Left ventricle myocardium inferior (tissue), 1 donor: ENCODE measurements at regions not wholly inside any gene's neighbourhood (a gene's known extent, or its start where the extent isn't known, plus 50 kb on each side); places are given as distances from the start of the nearest gene placed in this dataset.

Experiments used
- DNase-seq: peaks from one replicate; pipeline ENCODE4 v3.0.0-alpha.2; 2020
- H3K27ac ChIP-seq: fragments of 200-600 bp; replicated peaks from 2 replicates; pipeline ENCODE4 v1.8.0; 2021
- H3K27me3 ChIP-seq: fragments of 200-600 bp; 2 replicates; pipeline ENCODE4 v1.8.0; 2021; ENCODE audit warnings: low read depth
- H3K36me3 ChIP-seq: fragments of 200-600 bp; 2 replicates; pipeline ENCODE4 v1.8.0; 2021
- H3K4me1 ChIP-seq: fragments of 200-600 bp; 2 replicates; pipeline ENCODE4 v1.8.0; 2021
- H3K4me3 ChIP-seq: fragments of 200-600 bp; 2 replicates; pipeline ENCODE4 v1.8.0; 2021; ENCODE audit warnings: mild to moderate bottlenecking, moderate library complexity
- H3K9me3 ChIP-seq: fragments of 200-600 bp; replicated peaks from 2 replicates; pipeline ENCODE4 v1.8.0; 2021
- intact Hi-C: fragments of 100-400 bp; cut with micrococcal nuclease; formaldehyde crosslinking; loops from one replicate; pipeline ENCODE4 v1.11.0; 2022
- TF ChIP-seq, protein P1 (sequence below): fragments of 200-600 bp; IDR thresholded peaks from 2 replicates; pipeline ENCODE4 v1.8.0; 2021; ENCODE audit warnings: antibody characterized with exemption, mild to moderate bottlenecking, borderline replicate concordance
- donor health status: DM: no; HTN: yes; CAD: no; lungs with severe emphysema.

DNA sequence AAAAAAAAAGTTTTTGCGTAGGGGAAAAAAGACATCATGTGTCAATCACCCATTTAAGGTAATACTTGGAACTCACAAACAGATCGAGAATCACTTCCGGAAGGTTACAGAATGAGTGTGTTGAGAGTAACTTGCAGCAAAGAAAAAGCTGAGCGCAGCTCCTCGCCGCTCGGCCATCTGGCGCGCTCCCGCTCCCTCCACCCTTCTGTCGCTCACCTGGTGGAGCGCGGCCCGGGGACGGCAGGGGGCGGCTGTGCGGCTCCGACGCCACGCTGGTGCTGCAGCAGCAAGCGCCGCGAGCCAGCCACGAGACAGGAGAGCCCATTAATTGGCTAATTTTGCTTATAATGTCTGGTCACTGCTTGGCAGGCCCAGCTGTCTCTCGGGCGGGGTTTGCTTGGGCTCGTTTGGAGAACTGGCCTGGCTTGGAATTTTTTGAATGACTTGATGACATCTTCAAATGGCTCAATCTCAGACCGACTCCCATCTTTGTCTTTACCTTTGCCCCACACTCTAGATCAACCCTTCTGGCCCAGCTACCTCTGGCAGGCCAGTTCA is 601.8 kb downstream of the CCDC171 start:
- H3K27ac ChIP-seq = no peak overlapping the region
- TF ChIP-seq, protein P1, sequence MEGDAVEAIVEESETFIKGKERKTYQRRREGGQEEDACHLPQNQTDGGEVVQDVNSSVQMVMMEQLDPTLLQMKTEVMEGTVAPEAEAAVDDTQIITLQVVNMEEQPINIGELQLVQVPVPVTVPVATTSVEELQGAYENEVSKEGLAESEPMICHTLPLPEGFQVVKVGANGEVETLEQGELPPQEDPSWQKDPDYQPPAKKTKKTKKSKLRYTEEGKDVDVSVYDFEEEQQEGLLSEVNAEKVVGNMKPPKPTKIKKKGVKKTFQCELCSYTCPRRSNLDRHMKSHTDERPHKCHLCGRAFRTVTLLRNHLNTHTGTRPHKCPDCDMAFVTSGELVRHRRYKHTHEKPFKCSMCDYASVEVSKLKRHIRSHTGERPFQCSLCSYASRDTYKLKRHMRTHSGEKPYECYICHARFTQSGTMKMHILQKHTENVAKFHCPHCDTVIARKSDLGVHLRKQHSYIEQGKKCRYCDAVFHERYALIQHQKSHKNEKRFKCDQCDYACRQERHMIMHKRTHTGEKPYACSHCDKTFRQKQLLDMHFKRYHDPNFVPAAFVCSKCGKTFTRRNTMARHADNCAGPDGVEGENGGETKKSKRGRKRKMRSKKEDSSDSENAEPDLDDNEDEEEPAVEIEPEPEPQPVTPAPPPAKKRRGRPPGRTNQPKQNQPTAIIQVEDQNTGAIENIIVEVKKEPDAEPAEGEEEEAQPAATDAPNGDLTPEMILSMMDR = peak; percentile 53
- H3K9me3 ChIP-seq = no peaks in the 10 kb centered on the region
- peaks cover 4% of the 10 kb centered on the region for H3K27me3 ChIP-seq
- intact Hi-C loops = no loop called here
- DNase-seq = peak; percentile 30
- H3K4me1 ChIP-seq = peaks cover 10% of the 10 kb centered on the region
- H3K36me3 ChIP-seq = no peaks in the 10 kb centered on the region
- H3K4me3 ChIP-seq = peak overlapping the region; percentile 41

GRCh38 chr9:16155878-16156277 is 603.0 kb downstream of the CCDC171 start:
- TF ChIP-seq, protein P1 = no peak
- Histone ChIP-seq H3K36me3 (no peaks in the 10 kb centered on the region), H3K4me1 (peaks cover 4% of the 10 kb centered on the region), H3K9me3 (no peaks in the 10 kb centered on the region), H3K27me3 (peaks cover 4% of the 10 kb centered on the region), H3K4me3 (no peak overlapping the region), H3K27ac (no peak overlapping the region)
- no peak for DNase-seq
- intact Hi-C loops = no loop called here

DNA sequence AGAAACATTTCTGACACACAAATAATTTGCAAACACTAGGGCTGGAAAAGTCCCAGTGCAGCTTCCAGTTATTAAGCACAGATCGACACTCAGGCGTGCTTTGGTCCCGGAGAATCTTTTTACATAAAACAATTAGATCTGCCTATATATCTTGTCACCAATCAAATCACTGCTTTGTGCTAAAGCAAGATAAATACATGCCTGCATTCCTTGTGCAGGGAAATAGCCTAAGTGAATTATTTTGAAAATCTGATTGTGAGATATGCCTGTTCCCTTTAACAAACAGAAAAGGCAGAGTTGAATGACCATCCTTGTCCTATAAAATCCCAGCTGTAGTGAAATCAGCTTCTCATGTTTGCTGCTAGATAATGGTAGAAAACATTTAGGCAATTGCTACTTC is 604.4 kb downstream of the CCDC171 start:
- no peak overlapping the region for H3K4me3 ChIP-seq
- TF ChIP-seq, protein P1 = no peak
- H3K27me3 ChIP-seq = peaks cover 4% of the 10 kb centered on the region
- intact Hi-C loops = no loop called here
- no peaks in the 10 kb centered on the region for H3K9me3 ChIP-seq
- H3K36me3 ChIP-seq = no peaks in the 10 kb centered on the region
- H3K4me1 ChIP-seq = peaks cover 4% of the 10 kb centered on the region
- DNase-seq = no peak
- no peak overlapping the region for H3K27ac ChIP-seq

DNA sequence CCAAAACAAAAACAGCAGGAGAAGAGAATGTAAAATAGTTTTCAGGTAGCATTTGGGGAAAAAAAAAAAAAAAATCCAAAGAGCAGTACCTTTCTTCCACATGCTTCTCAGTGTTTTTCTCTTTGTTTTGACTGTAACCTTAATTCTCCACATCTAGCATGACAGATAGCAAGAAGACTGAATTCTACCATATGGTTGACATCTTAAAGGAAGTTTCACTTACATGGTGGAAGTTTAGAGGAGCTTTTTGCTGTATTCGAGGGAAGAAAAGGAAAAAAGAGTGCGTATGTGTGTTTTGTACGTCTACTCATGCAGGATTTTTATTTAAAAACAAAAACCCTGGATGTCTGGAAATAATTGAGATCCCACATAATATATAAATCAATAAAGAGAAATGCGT is 604.8 kb downstream of the CCDC171 start:
- H3K4me3 ChIP-seq = no peak overlapping the region
- no peak overlapping the region for H3K27ac ChIP-seq
- H3K4me1 ChIP-seq = peaks cover 4% of the 10 kb centered on the region
- H3K36me3 ChIP-seq = no peaks in the 10 kb centered on the region
- intact Hi-C loops = no loop called here
- H3K9me3 ChIP-seq = no peaks in the 10 kb centered on the region
- DNase-seq = no peak
- TF ChIP-seq, protein P1 = no peak
- peaks cover 4% of the 10 kb centered on the region for H3K27me3 ChIP-seq

DNA sequence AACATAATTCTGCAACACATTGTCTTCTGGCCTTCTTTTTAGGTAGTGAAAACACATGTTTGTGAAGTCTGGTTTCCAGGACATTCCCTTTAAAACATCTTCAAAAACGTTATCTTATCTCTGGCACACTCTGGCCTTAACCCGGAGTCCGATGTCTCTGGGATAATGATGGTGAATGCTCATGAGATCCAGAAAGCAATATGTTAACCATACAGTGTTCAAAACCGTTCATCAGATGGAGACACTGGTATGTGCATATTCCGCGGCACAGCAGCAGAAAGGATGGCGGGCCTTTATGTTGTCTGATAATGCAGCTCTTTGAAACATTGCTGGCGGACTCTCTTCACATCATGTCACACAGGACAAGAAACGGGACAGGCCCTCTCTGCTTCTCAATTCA is 605.2 kb downstream of the CCDC171 start:
- TF ChIP-seq, protein P1 = no peak
- H3K9me3 ChIP-seq = no peaks in the 10 kb centered on the region
- no peak overlapping the region for H3K27ac ChIP-seq
- intact Hi-C loops = no loop called here
- no peak for DNase-seq
- H3K36me3 ChIP-seq = no peaks in the 10 kb centered on the region
- no peak overlapping the region for H3K4me3 ChIP-seq
- peaks cover 4% of the 10 kb centered on the region for H3K4me1 ChIP-seq
- H3K27me3 ChIP-seq = peaks cover 4% of the 10 kb centered on the region
